Osteocyte (in vitro differentiated cells): ENCODE measurements at regions not wholly inside any gene's neighbourhood (a gene's known extent, or its start where the extent isn't known, plus 50 kb on each side); places are given as distances from the start of the nearest gene placed in this dataset.

Source experiments
- DNase-seq: peaks from one replicate; pipeline ENCODE4 v3.0.0; 2021; ENCODE audit warnings: mixed read lengths; ENCODE audit not compliant: unreplicated experiment; ENCODE audit errors: extremely low spot score
- H3K27ac Mint-ChIP-seq: one replicate; pipeline ENCODE4 v1.8.0; 2021; ENCODE audit warnings: mild to moderate bottlenecking, mixed read lengths; ENCODE audit not compliant: unreplicated experiment
- H3K27me3 Mint-ChIP-seq: one replicate; pipeline ENCODE4 v1.8.0; 2021; ENCODE audit warnings: mixed read lengths; ENCODE audit not compliant: unreplicated experiment
- H3K36me3 Mint-ChIP-seq: one replicate; pipeline ENCODE4 v1.8.0; 2021; ENCODE audit warnings: mixed read lengths; ENCODE audit not compliant: unreplicated experiment
- H3K4me1 Mint-ChIP-seq: one replicate; pipeline ENCODE4 v1.8.0; 2021; ENCODE audit warnings: mixed read lengths; ENCODE audit not compliant: unreplicated experiment
- H3K4me3 Mint-ChIP-seq: one replicate; pipeline ENCODE4 v1.8.0; 2021; ENCODE audit warnings: mild to moderate bottlenecking, moderate library complexity, mixed read lengths; ENCODE audit not compliant: unreplicated experiment
- H3K9me3 Mint-ChIP-seq: one replicate; pipeline ENCODE4 v1.8.0; 2021; ENCODE audit warnings: mixed read lengths; ENCODE audit not compliant: unreplicated experiment
- TF ChIP-seq, protein P1 (sequence below): fragments of 200-600 bp; sonication (generic); IDR thresholded peaks from 2 replicates; pipeline ENCODE4 v1.5.0; 2021; ENCODE audit warnings: antibody characterized with exemption, mild to moderate bottlenecking, moderate library complexity

DNA sequence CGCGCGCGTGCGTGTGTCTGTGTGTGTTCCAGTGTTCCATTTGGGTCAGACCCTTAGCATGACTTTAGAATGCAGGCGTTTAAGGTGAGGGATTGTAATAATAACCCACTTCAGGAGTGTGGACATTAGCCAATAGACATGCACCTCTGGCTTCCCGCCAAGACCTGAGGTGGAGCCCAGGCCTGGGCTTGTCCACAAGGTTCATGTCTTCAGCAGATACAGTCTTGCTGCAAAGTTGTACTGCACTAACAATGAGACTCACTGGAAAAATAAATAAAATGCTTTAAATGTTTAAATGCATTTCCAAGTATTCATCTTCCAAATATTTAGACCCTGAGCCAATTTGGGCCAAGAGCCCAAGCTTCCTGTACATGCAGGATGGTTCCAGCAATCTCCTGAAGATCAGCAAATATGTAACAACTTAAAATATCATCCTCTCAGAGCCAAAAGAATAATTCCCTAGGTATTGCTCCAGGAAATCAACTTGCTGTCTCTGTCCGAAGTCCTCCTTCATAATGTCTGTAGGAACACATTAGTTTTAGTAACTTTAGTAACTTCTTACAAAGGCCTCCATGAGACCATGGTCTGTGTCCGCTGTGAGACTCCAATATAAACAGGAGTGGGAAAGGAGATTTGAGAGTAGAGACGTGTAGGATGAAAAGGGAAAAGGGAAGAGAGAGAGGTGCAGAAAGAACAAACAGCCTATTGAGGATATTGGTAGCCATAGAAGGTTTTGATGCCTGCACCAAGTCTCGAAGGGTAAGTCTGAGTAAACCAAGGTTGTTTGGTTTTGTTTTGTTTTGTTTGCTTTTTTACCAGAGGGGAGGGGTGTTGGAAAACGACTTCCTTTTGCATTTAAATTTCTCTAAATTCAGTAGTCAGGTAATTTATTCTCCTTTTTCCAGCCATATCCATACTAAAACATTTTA, 98.5 kb upstream of the KLF3 start:
- TF ChIP-seq, protein P1, sequence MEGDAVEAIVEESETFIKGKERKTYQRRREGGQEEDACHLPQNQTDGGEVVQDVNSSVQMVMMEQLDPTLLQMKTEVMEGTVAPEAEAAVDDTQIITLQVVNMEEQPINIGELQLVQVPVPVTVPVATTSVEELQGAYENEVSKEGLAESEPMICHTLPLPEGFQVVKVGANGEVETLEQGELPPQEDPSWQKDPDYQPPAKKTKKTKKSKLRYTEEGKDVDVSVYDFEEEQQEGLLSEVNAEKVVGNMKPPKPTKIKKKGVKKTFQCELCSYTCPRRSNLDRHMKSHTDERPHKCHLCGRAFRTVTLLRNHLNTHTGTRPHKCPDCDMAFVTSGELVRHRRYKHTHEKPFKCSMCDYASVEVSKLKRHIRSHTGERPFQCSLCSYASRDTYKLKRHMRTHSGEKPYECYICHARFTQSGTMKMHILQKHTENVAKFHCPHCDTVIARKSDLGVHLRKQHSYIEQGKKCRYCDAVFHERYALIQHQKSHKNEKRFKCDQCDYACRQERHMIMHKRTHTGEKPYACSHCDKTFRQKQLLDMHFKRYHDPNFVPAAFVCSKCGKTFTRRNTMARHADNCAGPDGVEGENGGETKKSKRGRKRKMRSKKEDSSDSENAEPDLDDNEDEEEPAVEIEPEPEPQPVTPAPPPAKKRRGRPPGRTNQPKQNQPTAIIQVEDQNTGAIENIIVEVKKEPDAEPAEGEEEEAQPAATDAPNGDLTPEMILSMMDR: no peak
- Mint-ChIP-seq H3K4me3 (no peak overlapping the region), H3K4me1 (peaks cover 22% of the 10 kb centered on the region), H3K36me3 (no peaks in the 10 kb centered on the region), H3K9me3 (peaks cover 4% of the 10 kb centered on the region), H3K27me3 (peaks cover 7% of the 10 kb centered on the region), H3K27ac (no peak overlapping the region)
- no peak for DNase-seq

DNA sequence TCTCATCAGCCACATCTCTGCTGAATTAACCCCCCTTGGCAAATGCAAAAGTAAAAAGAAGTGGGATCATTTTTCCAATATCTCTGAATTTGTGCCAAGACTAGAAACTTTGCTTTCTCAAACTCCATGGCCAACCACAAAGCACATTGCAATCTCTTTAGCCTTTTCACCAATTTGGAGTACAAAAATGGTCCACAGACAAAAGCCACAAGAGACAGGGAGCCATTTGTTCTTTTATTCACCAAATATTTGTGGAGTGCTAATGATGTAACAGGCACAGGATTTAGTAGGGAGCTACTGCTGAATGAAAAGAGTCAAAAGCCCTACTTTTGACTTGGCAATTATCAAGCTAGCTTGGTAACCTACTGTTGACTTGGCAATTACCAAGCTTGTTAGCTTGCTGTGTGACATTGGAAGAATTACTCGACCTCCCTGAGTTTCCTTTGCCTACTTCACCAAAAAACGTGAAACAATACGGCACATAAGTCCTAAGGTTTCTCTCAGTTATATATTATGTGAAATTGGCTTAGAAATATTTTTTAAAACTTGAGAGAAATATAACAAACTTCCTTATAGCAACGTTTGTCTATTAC, 97.1 kb upstream of the KLF3 start:
- peaks cover 22% of the 10 kb centered on the region for H3K4me1 Mint-ChIP-seq
- TF ChIP-seq, protein P1: no peak
- H3K9me3 Mint-ChIP-seq: peaks cover 4% of the 10 kb centered on the region
- no peak for DNase-seq
- H3K36me3 Mint-ChIP-seq: no peaks in the 10 kb centered on the region
- no peak overlapping the region for H3K27ac Mint-ChIP-seq
- peaks cover 11% of the 10 kb centered on the region for H3K27me3 Mint-ChIP-seq
- H3K4me3 Mint-ChIP-seq: no peak overlapping the region

DNA sequence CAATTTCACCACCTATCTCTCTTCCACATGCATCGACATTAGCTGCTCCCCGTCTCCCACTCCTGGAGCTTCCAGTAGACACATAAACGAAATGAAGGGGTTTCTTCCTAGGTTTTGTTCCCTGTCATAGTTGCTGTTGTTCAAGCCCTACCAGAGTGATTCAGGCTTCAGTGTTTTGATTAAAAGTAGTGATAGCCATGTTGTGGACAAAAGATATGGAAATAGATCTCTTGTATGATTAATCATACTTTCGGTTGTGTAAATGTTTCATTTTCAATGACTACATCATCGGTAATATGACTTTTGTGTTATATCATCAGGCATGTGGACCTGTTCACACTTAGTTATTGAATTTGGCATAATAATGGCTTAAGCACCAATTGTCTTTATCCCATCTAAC, 96.5 kb upstream of the KLF3 start:
- TF ChIP-seq, protein P1: no peak
- no peak for DNase-seq
- H3K36me3 Mint-ChIP-seq: no peaks in the 10 kb centered on the region
- H3K27me3 Mint-ChIP-seq: peaks cover 11% of the 10 kb centered on the region
- no peak overlapping the region for H3K4me3 Mint-ChIP-seq
- peaks cover 21% of the 10 kb centered on the region for H3K4me1 Mint-ChIP-seq
- peaks cover 4% of the 10 kb centered on the region for H3K9me3 Mint-ChIP-seq
- no peak overlapping the region for H3K27ac Mint-ChIP-seq

DNA sequence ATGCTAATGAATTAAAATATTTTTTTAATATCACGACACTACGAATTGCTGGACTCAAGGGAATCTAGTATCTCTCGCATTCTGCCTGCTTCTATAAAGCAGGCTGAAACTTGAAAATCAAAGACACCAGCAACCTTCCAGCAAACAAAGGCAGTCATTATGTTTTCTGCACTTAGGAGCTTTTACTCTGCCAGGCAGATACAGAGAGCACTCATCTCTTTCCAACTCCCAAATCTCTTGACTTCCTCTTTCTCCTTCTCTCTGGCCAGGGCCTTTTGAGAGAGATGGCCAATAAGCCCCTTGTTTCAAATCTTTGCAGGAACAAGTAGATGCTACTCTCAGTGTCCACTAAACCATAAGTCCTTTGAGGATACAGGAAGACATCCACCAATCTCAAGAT, 95.2 kb upstream of the KLF3 start:
- TF ChIP-seq, protein P1: no peak
- H3K36me3 Mint-ChIP-seq: no peaks in the 10 kb centered on the region
- H3K27ac Mint-ChIP-seq: no peak overlapping the region
- peaks cover 4% of the 10 kb centered on the region for H3K9me3 Mint-ChIP-seq
- no peak overlapping the region for H3K4me3 Mint-ChIP-seq
- no peak for DNase-seq
- H3K27me3 Mint-ChIP-seq: peaks cover 11% of the 10 kb centered on the region
- peaks cover 17% of the 10 kb centered on the region for H3K4me1 Mint-ChIP-seq

DNA sequence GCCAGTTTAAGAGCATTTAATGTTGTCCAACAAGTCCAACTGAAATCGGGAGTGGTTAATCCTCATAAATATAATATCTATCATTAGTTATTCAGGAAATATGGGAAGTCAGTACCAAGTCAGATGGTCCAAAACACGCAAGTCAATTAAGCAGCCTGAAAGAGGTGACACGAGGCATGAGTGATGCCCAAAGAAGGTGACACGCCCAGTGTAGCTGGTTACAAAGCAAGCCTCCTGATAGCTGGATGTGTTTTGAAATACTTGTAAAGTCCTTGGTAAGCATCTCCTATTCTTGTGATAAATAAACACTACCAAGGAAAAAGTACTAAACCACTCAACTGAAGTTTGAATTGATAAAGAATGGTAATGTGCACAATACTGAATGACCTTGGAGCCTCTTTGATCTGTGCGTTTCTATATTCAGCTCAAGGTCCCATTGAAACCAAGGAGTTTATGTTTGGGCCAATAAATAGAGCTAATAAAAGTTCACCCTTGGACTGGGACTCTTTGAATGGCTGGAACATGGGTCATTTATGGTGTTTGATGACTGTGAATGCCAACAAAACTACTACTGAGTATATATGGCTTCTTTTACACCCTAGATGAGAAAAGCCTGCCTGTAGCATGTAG, 93.2 kb upstream of the KLF3 start:
- TF ChIP-seq, protein P1: no peak
- Mint-ChIP-seq H3K27ac (no peak overlapping the region), H3K9me3 (peaks cover 4% of the 10 kb centered on the region), H3K4me3 (no peak overlapping the region), H3K27me3 (peaks cover 11% of the 10 kb centered on the region), H3K4me1 (peaks cover 3% of the 10 kb centered on the region), H3K36me3 (no peaks in the 10 kb centered on the region)
- DNase-seq: no peak
